NCI-H82 treated with DMSO at 0.1 percent for 48 hours (cell line): ENCODE measurements at regions not wholly inside any gene's neighbourhood (a gene's known extent, or its start where the extent isn't known, plus 50 kb on each side); places are given as distances from the start of the nearest gene placed in this dataset.

ENCODE experiments used
- DNase-seq: peaks from one replicate; lab custom pipeline; 2025; ENCODE audit not compliant: unreplicated experiment; lab: John Stamatoyannopoulos, UW

DNA sequence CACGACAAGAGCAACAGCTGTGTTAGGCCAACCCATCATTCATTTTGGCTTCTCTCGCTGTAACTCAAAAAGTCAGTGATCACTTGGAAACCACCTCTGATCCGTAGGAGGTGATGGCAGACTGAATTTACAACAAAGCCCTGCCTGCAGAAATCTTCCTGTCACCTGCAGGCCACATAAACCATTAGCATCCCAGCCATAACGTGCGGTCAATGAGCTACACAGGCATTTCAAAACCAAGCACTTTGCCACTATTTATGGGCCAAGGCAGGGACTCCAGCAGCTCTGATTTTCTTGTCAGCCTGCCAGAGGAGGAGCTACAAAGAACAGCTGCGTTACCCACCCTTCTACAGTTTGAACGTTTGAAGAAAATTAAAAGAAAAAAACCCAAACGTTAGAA is 228.1 kb upstream of the PPARGC1A start:
- DNase-seq = no peak

DNA sequence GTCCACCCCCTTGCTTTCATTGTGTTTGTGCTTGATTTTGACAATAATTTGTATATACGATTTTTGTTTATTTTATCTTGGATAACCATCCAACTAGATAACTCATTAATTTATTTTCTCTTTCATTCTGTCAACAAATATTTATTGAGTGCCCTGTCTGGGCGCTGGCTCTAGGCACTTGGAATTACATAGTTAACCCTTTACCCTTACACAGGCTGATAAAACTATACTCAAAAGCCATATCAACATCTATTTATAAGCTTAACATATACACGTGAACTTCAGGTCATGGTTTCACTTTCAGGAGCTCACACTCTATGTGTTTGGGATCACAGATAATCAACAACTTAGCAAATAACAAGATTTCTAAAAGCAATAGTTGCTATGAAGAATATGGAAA is 226.3 kb upstream of the PPARGC1A start:
- DNase-seq = no peak

DNA sequence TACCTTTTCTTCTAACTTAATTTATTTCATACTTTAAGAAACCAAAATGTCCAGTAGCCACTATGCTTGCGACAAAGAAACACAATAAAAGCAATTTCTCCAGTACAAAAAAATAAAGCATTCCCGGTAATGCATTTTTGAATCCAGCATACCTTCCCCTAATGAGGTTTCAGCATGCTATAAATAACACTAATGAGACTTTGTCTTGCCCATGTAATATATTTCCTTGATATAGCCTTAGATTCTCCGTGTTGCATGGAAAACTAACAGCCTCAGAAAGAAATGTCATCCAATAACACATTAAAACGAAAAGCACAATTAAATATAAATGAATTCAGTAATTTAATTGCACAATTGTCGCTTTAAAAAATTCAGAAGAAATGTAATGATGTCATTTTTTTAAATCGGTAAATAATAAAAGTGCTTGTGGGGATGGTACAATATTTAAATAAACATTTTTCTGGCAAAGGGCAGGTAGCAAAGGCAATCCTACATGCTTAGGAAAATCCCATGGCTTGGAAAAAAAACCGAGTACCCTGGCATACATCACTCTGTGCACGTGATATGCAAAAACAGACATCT is 225.2 kb upstream of the PPARGC1A start:
- no peak for DNase-seq

DNA sequence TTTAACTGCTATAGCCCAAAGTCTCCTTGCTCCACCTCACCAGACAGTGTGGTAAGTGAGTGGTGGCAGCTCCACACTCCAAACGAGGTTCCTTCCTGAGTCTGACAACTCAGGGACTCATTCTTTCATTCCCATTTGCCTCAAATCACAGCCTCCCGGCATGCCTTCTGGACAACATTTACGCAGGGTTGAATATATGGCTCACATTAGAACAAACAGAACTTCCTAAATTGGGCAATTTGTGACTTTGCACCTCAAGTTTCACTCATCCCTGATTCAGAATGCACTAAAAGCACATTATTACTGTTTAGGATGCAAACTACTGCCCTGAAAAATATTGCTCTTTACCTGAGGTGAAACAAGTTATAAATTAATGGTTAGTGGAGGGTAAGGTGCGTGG is 224.6 kb upstream of the PPARGC1A start:
- DNase-seq = no peak

DNA sequence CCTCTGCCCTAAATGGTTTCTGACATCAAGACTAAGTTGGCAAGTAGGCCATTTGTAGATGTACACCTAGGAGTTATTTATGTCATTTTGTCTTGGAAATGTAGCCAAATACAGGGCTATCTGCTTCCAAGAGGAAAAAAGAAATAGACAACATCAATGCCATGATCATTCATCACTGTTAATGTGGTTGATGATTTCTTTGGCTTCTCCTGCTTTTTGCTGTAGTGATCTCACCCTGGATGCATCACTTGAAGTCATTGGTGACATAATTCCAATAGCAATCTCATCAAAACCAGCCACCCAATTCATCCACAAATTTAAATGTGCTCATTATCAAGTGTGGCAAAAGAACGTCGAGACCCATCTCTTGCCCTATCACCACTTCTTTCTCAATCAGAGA is 222.6 kb upstream of the PPARGC1A start:
- no peak for DNase-seq

DNA sequence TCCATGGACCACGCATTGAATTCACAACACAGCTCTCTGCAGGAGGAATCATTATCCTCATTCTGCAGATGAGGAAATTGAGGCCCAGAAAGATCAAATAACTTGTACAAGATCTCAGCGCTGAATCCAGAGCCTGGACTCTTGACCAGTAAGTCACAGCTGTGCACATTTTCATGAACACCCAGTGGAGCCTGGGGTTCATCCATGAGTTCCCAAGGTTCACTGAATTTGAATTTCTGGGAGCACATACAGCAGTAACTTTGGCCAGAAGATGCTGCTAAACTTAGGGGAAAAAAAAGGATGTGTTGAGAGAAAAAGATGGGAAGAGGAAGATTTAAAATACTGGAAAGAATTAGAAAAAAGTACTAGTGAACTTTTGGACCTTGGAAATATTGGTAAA is 218.7 kb upstream of the PPARGC1A start:
- DNase-seq = no peak

DNA sequence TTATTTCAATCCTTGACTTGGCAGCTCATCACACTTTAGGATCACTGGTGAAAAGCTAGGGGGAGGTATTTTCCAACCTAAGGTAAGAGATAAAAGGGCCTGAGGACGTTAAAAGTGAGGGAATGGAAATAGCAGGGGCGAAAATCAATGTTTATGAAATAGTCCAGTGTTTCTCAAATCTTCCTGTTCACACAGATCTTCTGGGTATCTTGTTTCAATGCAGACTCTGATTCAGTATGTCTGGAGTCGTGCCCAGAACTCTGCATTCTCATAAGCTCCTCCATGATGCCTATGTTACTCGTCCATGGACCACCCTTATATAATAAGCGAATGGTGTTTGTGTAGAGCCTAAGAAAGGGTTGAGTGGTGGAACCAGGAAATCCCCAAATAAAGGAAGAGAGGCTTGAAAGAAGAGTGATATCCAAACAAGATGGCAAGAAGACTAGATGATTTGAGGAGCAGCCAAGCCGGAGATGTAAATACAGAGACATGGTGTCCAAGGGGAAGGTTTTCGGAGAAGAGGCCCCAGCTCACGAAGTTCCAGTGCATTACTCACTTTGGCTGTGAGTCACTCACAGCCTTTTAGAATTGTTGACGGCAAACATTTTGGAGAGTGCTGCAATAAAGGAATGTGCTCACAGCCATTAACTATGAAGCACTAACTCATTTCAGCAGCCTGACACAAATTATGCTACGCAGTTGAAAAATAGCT is 215.6 kb upstream of the PPARGC1A start:
- DNase-seq = no peak

DNA sequence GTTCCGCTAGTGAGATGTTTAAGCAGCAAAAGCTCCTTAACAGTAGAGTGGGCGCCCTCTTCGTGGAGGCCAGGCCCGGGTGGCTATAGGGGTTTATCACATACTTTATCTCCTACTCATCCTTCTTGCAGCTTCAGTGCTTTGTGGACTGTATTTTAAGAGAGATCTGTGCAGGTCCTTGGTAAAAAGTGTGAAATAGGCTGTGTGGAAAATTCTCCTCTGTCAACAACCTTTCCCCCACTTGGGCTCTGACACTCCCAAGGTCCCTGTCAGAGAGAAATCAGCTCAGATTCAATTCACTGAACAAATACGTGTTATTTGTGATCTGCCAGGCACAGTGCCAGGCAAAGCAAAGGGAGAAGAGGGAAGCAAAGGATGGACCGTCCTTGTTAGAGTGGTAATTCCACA is 214.3 kb upstream of the PPARGC1A start:
- DNase-seq = no peak

DNA sequence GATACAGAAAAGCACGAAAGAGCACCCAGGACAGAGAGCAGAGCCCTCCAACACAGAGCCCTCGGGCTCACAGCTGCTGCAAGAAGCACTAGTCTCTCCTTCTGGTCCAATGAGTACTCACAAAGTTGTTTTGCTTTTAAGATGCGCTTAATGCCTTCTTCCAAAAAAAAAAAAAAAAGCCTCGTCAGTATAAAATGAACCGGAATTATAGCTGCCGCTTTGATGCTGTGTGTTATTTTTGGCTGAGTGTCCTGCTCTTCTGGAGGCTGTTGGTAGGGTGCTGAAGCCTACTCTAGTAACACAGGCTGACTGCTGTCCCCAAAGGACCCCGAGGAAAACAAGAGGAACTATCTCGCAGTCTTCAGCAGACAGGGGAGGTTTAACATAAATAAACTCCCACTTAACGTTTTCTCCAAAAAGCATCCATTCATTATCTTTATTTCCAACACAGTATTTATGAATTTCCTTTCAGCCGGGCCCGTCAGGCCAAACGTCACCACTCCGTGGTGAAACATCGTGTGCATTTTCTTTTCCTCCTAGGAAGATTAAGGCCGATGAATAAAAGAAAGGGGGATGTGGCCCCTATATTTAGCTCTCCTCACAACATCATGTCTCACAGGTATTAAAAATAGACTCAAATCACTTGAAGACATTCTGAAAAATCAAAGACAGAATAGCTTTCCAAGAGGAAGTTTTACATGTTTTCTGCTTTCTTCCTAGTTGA is 213.7 kb upstream of the PPARGC1A start:
- no peak for DNase-seq

DNA sequence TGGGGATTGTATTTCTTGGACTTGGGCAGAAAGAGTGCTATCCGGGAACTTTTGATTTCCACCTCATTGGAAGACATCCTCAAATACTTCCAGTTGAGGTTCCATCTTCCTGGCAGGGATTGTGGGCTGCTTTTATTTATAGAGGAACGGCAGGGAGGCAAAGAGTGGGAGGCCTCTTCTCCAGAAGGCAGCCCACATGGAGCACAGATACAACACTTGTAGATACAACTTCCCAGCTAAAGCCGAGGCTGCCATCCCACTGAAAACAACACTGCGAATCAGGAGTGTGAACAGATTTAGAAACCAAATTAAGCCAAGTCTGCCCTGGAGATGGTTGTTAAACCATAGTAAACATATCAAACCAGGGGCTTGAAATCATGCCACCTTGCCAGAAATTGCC is 212.8 kb upstream of the PPARGC1A start:
- no peak for DNase-seq

DNA sequence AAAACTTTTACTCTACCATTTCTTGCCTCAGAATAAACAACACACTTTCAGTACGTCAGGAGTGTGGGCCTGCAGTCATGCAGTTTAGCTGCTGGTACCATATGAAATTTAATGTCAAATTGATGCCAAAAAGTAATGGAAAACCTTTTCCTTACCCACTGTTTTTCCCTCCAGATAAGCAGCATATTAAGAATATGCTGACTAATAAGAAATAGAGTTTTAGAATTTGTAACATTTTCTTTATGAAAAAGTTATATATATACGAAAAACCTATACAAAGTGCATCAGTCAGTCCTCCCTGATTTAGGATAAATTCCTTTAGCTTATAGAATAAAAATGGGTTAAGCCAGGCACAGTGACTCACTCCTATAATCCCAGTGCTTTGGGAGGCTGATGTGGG is 206.8 kb upstream of the PPARGC1A start:
- DNase-seq = no peak

DNA sequence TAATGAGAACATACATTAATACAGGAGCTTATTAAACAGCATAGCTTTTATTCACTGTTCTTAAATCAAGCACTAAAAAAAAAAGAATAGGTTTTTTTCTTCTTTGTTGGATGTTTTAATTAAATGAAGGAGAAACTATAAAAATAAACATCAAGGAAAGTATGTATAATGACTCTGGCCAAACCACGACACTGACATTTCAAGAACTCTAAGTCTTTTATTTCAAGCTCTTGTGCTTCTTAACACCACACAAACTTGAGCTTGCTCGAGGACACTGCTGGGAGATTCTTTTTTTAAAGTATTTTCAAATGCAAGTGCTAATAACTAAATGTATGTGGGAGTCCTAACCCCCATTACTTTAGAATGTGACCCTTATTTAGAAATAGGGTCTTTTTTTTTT is 204.9 kb upstream of the PPARGC1A start:
- no peak for DNase-seq

DNA sequence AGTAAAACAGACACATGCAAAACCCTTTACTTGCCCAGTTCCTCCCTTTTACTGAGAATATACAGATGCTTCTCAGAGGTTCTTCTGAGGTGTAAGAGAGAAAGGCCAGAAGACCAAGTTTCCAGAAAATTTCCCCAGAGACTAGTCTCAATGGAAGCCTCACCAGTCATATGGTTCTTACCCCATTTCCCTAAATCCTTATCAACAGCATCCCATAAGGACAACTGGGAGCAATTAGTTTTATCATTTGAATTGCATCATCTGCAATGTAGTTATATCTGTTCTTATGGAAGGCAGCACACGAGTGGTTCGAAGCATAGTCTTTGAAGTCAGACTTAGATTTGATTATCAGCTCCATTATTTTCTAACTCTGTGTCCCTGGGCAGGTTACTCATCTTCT is 203.6 kb upstream of the PPARGC1A start:
- DNase-seq = no peak

DNA sequence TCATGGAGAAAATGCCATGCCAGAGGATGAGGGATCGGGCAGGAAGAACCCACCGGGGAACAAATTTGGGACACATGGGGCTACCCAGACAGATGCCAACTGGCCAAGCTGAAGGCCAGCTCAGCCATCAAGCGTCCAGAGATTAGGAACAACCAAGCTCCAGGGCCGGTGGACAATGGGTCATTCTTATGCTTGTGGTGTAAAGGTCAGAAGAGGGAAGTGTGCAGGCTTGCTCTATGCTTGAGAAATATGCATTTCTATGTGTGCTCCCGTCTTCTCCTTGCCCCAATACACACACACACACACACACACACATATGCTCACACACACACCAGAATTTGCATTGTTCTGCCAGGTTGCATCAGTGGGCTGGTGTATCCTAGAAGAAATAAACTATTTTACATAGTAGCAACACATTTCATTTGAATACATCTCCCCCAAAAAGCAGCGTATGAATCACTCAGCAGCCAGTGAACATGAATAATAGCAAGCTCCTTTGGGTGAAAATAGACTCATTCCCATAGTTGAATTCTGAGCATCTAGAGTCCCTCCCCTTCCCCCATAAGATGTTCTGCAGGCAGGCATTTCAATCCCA is 201.9 kb upstream of the PPARGC1A start:
- DNase-seq = no peak

DNA sequence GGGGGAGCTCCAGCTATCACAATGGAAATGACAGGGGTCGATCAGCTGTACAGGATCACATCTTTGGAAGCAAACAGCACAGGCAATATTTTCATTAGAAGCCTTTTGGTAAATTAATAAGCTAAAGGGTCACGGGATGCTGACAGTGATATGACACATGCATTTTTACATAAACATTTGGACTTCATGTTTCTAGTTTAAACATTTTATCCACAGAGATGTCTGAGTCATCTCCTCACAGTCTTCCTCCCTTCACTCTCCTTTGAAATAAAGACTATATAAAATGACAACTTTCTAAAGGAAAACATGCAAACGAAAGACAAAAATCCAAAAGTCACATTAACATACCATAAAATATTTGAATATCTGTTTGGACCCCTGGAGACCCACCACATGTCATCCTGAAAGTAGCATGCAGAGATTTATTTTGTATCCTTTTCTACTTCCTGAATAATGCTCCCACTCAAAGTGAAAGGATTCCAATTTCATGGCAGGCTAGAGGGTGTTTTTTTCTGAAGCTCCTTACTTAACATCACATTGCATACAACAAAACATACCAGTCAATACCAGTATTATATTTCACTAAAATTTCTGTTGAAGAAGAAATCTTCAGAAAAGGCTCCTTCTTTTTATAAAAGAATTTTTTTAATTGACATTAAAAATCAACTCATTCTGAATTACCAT is 200.1 kb upstream of the PPARGC1A start:
- DNase-seq = no peak

DNA sequence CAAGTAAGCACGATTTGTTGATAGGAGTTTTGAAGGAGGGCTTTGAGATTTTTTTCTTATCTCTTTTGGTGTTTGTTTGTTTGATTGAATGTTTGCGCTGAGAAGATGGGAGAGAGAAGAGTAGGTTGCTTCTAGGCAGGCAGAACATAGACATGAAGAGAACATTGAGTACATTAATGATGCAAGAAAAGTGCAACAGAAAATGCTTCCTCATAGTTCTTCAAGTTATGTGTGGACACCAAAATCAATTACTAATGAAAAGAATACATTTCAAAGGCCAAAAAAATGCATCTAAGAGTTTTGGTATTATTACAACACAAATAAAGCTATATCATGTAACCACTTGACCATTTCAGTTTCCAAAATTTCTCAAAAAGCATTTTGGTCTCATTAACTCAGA is 191.0 kb upstream of the PPARGC1A start:
- no peak for DNase-seq

DNA sequence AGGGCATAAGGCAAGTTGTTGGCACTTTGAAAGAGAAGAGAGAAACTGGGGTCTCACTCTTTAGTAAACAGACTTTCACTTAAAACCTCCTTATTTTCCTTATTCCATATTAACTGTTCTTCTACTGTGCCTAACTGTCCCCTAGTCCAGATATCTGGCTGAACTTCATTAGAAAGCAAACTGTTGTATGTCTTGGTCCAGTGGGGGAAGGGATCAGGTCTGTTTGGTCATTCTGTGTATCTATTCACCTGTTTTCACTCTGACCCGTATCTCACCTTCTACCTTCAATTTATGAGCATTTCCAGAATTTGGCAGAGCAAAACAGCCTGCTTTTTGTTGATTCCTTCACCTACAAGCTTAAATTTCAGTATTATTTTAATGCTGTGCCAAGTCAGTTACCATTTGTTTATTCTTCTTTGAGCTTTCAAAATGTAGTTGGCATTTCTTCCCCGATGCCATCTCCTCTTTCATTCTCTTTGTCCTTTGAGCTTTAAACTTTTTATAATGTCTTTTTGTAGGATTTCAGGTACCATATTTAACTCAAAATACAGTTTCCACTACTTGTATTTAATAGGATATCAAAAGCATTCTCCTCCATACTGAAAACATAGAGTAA is 188.6 kb upstream of the PPARGC1A start:
- DNase-seq = no peak

DNA sequence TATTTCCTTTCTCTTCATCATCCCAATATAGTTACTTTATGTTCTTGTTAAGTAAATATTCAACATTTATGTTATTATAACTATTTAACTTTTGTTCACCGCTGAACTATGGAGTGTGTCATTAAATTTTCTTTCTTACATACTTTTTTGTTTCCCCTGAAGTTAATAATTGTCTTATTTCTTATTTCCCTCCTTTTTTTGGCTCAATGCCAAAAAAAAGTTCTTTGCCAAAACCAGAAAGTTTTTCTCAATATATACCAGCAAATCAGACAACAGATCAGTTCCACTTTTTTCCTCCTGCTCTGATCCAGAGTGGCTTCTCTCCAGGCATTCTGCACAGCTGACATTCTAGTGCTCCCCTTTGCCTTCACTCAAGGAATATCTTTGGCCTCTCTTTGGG is 187.0 kb upstream of the PPARGC1A start:
- no peak for DNase-seq

DNA sequence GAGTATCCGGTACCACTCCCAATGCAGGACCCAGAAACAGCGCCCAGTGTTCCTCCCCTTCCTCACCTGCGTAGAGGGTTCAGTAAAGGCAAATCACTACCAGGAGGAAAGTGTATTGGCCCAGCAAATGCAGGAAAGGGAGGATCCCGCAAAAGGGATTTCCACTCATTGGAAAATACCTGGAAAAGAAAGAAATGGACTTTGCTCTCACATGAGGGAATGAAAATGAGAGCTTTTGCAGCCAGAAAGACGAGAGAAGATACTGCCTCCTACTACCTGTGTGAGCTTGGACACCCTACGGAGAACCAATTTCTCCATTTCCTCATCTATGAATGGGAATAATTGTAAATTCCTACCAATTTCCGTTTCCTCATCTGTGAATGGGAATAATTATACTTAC is 184.1 kb upstream of the PPARGC1A start:
- no peak for DNase-seq

DNA sequence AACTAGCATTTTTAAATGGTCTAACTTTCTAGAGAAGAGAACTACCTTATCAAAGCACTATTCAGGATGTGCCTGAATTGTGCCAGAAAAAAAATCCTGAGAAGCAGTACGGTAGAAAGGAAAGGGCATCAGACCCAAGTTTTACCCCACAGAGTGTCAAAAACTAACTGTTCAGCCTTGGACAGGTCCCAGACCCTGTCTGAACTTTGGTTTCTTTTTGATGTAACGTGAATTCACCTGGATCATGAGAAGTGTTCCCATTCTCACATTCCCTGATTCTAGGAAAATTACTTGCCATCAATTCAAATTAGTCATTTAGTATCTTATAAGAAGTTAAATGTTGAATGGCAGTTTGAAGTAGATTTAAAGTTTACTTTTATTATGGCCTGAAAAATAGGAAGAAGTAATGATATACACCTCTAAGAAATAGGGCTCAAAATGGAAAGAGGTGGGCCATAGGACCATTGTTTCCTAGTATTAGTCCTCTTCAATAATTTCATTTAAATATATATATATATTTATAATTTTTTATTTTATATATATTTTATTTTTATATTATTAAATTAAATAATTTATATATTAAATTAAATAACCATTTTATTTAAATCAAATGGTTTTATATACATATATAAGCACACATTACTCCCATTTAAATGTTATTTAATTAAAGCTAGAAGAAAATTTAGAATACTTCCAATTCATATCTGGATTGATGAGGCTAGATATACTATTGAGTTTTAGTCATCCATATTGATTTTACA is 181.9 kb upstream of the PPARGC1A start:
- no peak for DNase-seq
